Peyer's patch (tissue), 4 donors: ENCODE measurements at regions not wholly inside any gene's neighbourhood (a gene's known extent, or its start where the extent isn't known, plus 50 kb on each side); places are given as distances from the start of the nearest gene placed in this dataset.

Experiments
- CTCF ChIP-seq, 6 experiments: fragments of 450-650 bp in 4 of 6; fragments of 200-600 bp in 2 of 6; sonication (generic) in 1 of 6; IDR thresholded peaks; one replicate each; pipeline ENCODE4 v1.5.1; 2017 to 2019; ENCODE audit warnings: antibody characterized with exemption in 6 of 6, mild to moderate bottlenecking in 3 of 6, moderate library complexity in 1 of 6
- POLR2A ChIP-seq, 2 donors: fragments of 450-650 bp; IDR thresholded peaks; one replicate each; pipeline ENCODE4 v1.5.1; 2017; ENCODE audit warnings: antibody characterized with exemption in 2 of 2, mild to moderate bottlenecking in 2 of 2, moderate library complexity in 2 of 2

GRCh38 chr10:91061187-91061586, 140.3 kb upstream of the ANKRD1 start:
- TF ChIP-seq CTCF (IDR thresholded peaks at IDR 0.05) = no peak
- TF ChIP-seq POLR2A (IDR thresholded peaks at IDR 0.05) = no peak
